Brain microvascular endothelial cell (primary cell): ENCODE measurements at regions not wholly inside any gene's neighbourhood (a gene's known extent, or its start where the extent isn't known, plus 50 kb on each side); places are given as distances from the start of the nearest gene placed in this dataset.

ENCODE experiments used
- DNase-seq: peaks from one replicate; pipeline ENCODE4 v3.0.0-alpha.2; 2020
- H3K27ac ChIP-seq: fragments of 250-450 bp; sonication (Bioruptor Pico); 2 replicates; pipeline ENCODE4 v1.5.1; 2020; ENCODE audit warnings: mild to moderate bottlenecking, moderate library complexity
- H3K27me3 ChIP-seq: fragments of 250-450 bp; sonication (Bioruptor Pico); replicated peaks from 2 replicates; pipeline ENCODE4 v1.5.1; 2020; ENCODE audit warnings: mild to moderate bottlenecking
- H3K36me3 ChIP-seq: fragments of 250-450 bp; sonication (Bioruptor Pico); replicated peaks from 2 replicates; pipeline ENCODE4 v1.5.1; 2020; ENCODE audit warnings: mild to moderate bottlenecking
- H3K4me3 ChIP-seq: 2 replicates; pipeline ENCODE4 v1.5.1; 2011; ENCODE audit warnings: low read depth, mild to moderate bottlenecking, control low read depth, low read length, moderate library complexity
- in situ Hi-C: cut with HindIII; loops from 2 replicates; pipeline ENCODE4 v1.10.0; 2017; ENCODE audit warnings: low sequenced_read_pairs, low pct_ligation_motif_present
- TF ChIP-seq, protein P1 (sequence below): IDR thresholded peaks from 2 replicates; pipeline ENCODE4 v1.5.1; 2011; ENCODE audit warnings: low read depth, mild to moderate bottlenecking, moderate library complexity, low read length, control low read depth, inconsistent platforms; ENCODE audit errors: missing control alignments

DNA sequence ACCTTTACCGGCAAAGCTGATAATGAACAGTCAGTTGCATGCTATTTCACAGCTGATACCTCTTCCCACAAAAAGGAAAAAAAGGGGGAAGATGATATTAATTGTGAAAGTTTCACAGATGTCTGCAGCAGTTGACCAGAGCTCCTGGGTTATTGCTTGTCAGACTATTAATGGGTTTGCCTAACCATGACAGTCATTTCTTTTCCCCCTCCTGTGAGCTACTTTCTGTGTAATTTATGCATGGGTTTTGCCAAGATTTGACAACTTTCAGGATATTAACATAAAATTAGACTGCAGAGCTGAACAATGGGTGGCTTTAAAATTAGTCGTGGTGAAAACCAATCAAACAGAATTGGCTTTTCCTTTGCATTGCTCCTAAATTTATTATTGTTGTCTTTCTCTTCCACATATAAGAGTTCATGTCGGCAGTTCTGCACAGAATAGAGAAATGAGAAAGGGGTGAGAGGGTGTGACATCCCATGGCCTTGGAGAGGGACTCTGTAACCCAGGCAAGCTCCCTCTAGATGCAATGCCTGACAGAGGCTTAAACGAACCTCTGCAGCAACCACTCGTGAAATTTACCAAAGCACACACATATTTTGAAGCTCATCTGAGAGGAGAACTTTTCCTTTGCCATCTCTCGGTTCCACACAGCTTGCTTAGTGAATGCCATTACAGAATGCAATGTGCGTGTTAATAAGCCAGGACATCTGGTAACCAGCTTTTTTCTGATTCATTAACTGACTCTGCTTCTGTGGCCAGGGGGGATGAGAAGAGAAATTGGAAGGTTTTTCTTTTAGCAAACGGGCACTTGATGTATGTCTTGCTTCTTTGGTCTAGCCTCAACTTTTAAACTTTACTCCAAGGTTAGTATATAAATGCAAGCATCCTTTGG lies 82.2 kb upstream of the ITGA4 start:
- DNase-seq, result no peak
- in situ Hi-C loops, result no loop called here
- TF ChIP-seq, protein P1, sequence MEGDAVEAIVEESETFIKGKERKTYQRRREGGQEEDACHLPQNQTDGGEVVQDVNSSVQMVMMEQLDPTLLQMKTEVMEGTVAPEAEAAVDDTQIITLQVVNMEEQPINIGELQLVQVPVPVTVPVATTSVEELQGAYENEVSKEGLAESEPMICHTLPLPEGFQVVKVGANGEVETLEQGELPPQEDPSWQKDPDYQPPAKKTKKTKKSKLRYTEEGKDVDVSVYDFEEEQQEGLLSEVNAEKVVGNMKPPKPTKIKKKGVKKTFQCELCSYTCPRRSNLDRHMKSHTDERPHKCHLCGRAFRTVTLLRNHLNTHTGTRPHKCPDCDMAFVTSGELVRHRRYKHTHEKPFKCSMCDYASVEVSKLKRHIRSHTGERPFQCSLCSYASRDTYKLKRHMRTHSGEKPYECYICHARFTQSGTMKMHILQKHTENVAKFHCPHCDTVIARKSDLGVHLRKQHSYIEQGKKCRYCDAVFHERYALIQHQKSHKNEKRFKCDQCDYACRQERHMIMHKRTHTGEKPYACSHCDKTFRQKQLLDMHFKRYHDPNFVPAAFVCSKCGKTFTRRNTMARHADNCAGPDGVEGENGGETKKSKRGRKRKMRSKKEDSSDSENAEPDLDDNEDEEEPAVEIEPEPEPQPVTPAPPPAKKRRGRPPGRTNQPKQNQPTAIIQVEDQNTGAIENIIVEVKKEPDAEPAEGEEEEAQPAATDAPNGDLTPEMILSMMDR, result no peak
- Histone ChIP-seq H3K27ac (no peak overlapping the region), H3K4me3 (no peak overlapping the region), H3K27me3 (no peaks in the 10 kb centered on the region), H3K36me3 (no peaks in the 10 kb centered on the region)

- in situ Hi-C loops, result no loop called here
- TF ChIP-seq, protein P1, result no peak
- Histone ChIP-seq H3K36me3 (no peaks in the 10 kb centered on the region), H3K4me3 (no peak overlapping the region), H3K27ac (no peak overlapping the region), H3K27me3 (no peaks in the 10 kb centered on the region)
- DNase-seq, result no peak
Observed at GRCh38 chr2:181376442-181376841, 80.7 kb upstream of the ITGA4 start.

DNA sequence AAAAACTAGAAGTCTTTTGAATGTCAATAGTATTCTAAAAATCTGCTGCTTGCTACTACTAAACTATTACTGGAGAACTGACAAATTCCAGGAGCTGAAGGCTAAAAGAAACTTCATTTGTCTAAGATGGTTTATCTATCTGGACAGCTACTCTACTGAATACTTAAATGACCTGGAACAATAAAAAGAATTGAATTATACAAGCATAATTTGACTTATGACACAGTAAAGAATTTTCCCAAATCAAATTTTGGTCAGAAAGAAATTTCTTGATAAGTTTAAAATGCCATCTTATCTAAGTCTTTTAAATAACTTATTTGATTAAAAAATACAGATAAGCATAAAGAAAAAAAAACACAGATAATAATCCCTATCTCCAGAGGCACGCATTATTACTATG lies 80.2 kb upstream of the ITGA4 start:
- TF ChIP-seq, protein P1, result no peak
- no peak for DNase-seq
- Histone ChIP-seq H3K4me3 (no peak overlapping the region), H3K27ac (no peak overlapping the region), H3K27me3 (no peaks in the 10 kb centered on the region), H3K36me3 (no peaks in the 10 kb centered on the region)
- in situ Hi-C loops, result no loop called here

- no peak for DNase-seq
- in situ Hi-C loops, result no loop called here
- TF ChIP-seq, protein P1, result no peak
Observed at GRCh38 chr2:181378491-181378890, 78.7 kb upstream of the ITGA4 start.

GRCh38 chr2:181380581-181380980 lies 76.6 kb upstream of the ITGA4 start:
- no peak for DNase-seq
- Histone ChIP-seq H3K4me3 (no peak overlapping the region), H3K27me3 (no peaks in the 10 kb centered on the region), H3K36me3 (no peaks in the 10 kb centered on the region), H3K27ac (no peak overlapping the region)
- in situ Hi-C loops, result no loop called here
- TF ChIP-seq, protein P1, result no peak

More at GRCh38 chr2:181378491-181378890, 78.7 kb upstream of the ITGA4 start:
- Histone ChIP-seq H3K27me3 (no peaks in the 10 kb centered on the region), H3K36me3 (no peaks in the 10 kb centered on the region), H3K27ac (no peak overlapping the region), H3K4me3 (no peak overlapping the region)
